ENCODE measurements at regions not wholly inside any gene's neighbourhood (a gene's known extent, or its start where the extent isn't known, plus 50 kb on each side); places are given as distances from the start of the nearest gene placed in this dataset.
"Not testable (repeated sequence)": the region's sequence is repeated elsewhere in the genome, so short reads cannot be mapped to it uniquely, and the experiment has no call there.

DNA sequence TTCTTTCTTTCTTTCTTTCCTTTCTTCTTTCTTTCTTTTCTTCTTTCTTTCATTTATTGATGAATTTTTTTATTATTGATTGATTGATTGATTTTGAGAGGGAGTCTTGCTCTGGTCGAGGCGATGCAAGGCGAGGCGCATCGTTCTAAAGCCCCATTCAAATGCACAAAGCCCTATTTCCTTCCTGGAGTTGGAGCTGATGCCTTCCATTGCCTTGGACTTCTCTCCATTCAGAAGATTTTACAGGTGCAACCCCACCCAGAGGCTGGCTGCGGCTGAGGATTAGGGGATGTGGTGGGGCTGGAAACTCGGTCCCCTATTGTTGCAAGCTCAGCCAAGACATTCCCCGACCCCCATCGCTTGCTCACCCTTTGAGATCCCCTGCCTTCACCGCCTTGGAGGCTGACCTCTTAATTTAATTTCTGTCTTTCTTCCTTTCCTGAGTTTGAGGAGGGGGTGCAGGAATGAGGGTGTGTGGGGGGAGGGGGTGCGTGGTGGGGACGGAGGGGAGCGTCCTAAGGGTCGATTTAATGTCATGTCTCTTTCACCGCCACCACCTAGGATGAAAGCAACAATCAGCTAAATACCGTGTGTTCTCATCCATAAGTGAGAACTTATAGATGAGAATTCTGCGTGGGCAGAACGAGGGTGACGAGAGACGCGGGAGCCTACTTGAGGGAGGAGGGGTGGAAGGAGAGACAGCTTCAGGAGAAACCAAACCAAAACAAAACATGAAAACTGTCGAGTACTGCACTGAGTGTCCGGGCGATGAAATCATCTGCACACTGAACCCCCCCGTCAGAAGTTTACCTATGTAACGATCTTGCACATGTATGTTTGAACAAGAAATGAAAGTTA is 3913.9 kb upstream of the OR11H1 start:
- peak; percentile 56 for DNase-seq
- intact Hi-C loops (cut with DNase I; ENCODE audit: low total_unique reads), result no loop called here
- no peaks in the 10 kb centered on the region for H3K4me1 ChIP-seq
- no peaks in the 10 kb centered on the region for H3K27me3 ChIP-seq (replicated peaks in 1 of 7)
- H3K36me3 ChIP-seq, result no peaks in the 10 kb centered on the region
- 86 to 88% (median 87%) methylated on average over 26 of the region's 26 CpGs for WGBS, 5 donors
- H3K9me3 ChIP-seq, result peaks cover 8 to 100% (median 86%) of the 10 kb centered on the region in 8 donors
- no peak overlapping the region for H3K27ac ChIP-seq
- no peak overlapping the region for H3K4me3 ChIP-seq
- TF ChIP-seq POLR2A (IDR thresholded peaks at IDR 0.05), result no peak
- no peak for TF ChIP-seq POLR2AphosphoS5 (IDR thresholded peaks at IDR 0.05)
- TF ChIP-seq, protein P1, sequence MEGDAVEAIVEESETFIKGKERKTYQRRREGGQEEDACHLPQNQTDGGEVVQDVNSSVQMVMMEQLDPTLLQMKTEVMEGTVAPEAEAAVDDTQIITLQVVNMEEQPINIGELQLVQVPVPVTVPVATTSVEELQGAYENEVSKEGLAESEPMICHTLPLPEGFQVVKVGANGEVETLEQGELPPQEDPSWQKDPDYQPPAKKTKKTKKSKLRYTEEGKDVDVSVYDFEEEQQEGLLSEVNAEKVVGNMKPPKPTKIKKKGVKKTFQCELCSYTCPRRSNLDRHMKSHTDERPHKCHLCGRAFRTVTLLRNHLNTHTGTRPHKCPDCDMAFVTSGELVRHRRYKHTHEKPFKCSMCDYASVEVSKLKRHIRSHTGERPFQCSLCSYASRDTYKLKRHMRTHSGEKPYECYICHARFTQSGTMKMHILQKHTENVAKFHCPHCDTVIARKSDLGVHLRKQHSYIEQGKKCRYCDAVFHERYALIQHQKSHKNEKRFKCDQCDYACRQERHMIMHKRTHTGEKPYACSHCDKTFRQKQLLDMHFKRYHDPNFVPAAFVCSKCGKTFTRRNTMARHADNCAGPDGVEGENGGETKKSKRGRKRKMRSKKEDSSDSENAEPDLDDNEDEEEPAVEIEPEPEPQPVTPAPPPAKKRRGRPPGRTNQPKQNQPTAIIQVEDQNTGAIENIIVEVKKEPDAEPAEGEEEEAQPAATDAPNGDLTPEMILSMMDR (IDR thresholded peaks at IDR 0.05 in 8 of 11, conservative IDR thresholded peaks at IDR 0.05 in 3 of 11), result no peak

DNA sequence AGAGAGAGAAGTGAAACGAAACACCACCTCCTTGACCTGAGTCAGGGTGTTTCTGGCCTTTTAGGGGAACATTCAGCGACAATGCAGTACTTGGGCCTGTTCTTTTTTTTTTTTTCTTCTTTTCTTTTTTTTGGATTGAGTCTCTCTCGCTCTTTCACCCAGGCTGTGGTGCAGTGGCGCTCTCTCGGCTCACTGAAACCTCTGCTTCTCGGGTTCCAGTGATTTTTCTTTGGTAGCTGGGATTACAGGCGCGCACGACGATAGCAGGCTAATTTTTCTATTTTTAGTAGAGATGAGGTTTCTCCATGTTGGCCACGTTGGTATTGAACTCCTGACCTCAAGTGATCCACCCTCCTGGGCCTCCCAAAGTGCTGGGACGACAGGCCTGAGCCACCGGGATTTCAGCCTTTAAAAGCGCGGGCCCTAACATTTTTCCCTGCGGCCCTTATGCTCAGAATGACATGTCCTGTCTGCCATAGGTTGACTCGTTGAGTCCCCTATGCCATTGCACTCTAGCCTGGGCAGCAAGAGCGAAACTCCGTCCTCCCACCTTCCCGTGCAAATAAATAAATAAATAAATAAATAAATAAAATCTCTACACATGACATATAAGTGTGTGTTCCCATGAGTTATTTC is 3913.1 kb upstream of the OR11H1 start:
- DNase-seq, result peak; percentile 21

DNA sequence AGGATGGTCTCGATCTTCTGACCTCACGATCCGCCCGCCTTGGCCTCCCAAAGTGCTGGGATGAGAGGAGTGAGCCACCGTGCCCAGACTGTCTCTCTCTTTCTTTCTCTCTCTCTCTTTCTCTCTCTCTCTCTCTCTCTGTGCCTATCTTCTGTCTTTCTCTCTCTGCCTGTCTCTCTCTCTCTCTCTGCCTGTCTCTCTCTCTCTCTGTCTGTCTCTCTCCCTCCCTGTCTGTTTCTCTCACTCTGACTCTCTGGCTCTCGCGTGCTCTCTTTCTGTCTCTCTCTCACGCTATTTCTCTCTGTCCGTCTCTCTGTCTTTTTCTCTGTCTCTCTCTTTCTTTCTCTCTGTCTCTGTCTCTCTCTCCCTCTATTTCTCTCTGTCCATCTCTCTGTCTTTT is 3911.2 kb upstream of the OR11H1 start:
- no peaks in the 10 kb centered on the region for H3K36me3 ChIP-seq
- no peak for TF ChIP-seq POLR2AphosphoS5 (IDR thresholded peaks at IDR 0.05)
- TF ChIP-seq, protein P1 (IDR thresholded peaks at IDR 0.05 in 8 of 11, conservative IDR thresholded peaks at IDR 0.05 in 3 of 11), result no peak
- TF ChIP-seq POLR2A (IDR thresholded peaks at IDR 0.05), result no peak
- DNase-seq, result peak; percentile 49
- no peak overlapping the region for H3K4me3 ChIP-seq
- H3K27me3 ChIP-seq (replicated peaks in 1 of 7), result no peaks in the 10 kb centered on the region
- no peaks in the 10 kb centered on the region for H3K4me1 ChIP-seq
- 89 to 93% (median 92%) methylated on average over 9 of the region's 9 CpGs for WGBS, 5 donors
- no peak overlapping the region for H3K27ac ChIP-seq
- intact Hi-C loops (cut with DNase I; ENCODE audit: low total_unique reads), result no loop called here
- H3K9me3 ChIP-seq, result peaks cover 6 to 100% (median 89%) of the 10 kb centered on the region in 8 donors

More for the DNA sequence above, 3913.1 kb upstream of the OR11H1 start:
- H3K4me3 ChIP-seq; H3K36me3 ChIP-seq; H3K27me3 ChIP-seq (replicated peaks in 1 of 7); H3K27ac ChIP-seq; H3K4me1 ChIP-seq; intact Hi-C loops (cut with DNase I; ENCODE audit: low total_unique reads): not testable (repeated sequence)
- peaks cover 8 to 100% (median 87%) of the 10 kb centered on the region in 8 donors for H3K9me3 ChIP-seq
- 79 to 84% (median 80%) methylated on average over 20 of the region's 20 CpGs for WGBS, 5 donors

DNA sequence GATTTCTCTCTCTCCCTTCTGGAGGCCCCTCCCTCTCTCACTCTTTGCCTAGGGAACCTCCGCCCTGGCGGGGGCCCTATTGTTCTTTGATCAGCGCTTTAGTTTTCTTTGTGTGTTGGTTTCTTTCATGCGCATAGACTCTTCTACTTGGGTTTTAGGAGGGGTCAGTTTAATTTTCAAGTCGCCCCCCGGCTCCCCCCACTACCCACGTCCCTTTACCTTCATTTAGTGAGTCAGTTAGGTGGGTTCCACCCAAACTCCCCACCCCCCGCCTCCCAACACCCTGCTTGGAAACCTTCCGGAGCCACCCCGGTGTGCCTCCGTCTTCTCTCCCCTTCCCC is 3909.7 kb upstream of the OR11H1 start:
- 52 to 69% (median 61%) methylated on average over 8 to 11 of the region's 11 CpGs for WGBS, 5 donors
- intact Hi-C loops (cut with DNase I; ENCODE audit: low total_unique reads); H3K4me1 ChIP-seq; H3K27ac ChIP-seq; H3K27me3 ChIP-seq (replicated peaks in 1 of 7); H3K36me3 ChIP-seq; DNase-seq; H3K4me3 ChIP-seq: not testable (repeated sequence)
- peaks cover 6 to 100% (median 83%) of the 10 kb centered on the region in 8 donors for H3K9me3 ChIP-seq

DNA sequence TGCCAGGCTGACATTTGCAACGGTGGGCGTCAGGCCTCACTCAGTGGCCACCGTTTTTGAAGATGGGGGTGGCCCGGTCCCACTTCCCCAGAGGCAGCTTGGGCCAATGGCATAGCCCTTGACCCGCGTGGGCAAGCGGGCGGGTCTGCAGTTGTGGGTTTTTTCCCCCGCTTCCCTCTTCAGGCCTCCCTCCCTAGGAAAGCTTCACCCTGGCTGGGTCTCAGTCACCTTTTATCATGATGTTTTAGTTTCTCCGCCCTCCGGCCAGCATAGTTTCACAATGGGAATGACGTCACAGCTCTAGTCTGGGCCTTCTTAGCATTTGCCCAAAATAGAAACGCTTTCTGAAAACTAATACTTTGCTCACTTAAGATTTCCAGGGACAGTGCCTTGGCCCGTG is 3909.3 kb upstream of the OR11H1 start:
- H3K4me1 ChIP-seq; H3K27ac ChIP-seq; H3K36me3 ChIP-seq; intact Hi-C loops (cut with DNase I; ENCODE audit: low total_unique reads); H3K4me3 ChIP-seq; H3K27me3 ChIP-seq (replicated peaks in 1 of 7): not testable (repeated sequence)
- WGBS, 5 donors, result 71 to 80% (median 74%) methylated on average over 14 of the region's 14 CpGs
- peak; percentile 54 for DNase-seq
- peaks cover 6 to 100% (median 81%) of the 10 kb centered on the region in 8 donors for H3K9me3 ChIP-seq

DNA sequence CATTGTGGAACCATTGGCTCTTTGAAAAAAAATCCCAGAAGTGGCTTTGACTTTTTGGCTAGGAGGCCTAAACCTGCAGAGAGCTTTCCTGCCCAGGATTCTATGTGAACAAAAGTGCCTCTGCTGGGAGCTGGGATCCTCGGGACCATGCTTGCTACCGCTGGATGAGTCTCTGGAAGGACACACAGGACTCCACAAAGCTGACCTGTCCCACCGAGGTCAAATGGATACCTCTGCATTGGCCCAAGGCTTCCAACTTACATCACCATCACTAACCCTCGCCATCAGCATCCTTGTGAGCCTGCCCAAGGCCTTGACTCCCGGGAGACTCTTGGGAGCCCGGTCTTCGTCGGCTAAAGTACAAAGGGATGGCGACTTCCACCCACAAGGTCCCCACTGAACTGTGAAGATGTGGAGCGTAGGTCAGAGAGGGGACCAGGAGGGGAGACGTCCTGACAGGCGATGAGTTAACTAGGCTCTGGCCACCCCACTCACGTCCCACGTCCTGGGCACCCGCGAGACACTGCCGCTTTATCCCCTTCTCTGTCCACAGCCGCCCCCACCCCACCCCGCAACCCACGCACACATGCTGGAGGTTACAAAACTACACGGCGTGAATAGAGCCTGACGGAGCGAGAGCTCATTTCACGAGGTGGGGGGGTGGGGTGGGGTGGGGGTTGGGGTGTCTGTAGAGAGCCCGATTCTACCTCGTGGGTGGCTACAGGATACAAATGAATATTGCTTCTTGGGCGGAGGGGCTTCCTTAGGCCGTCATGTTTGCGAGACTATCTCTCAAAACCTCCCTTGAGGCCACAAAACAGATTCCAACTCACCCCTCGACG is 3906.8 kb upstream of the OR11H1 start:
- H3K4me1 ChIP-seq; H3K27ac ChIP-seq; H3K27me3 ChIP-seq (replicated peaks in 1 of 7); intact Hi-C loops (cut with DNase I; ENCODE audit: low total_unique reads); H3K36me3 ChIP-seq; H3K4me3 ChIP-seq: not testable (repeated sequence)
- H3K9me3 ChIP-seq, result peaks cover 6 to 100% (median 76%) of the 10 kb centered on the region in 8 donors
- peak; percentile 63 for DNase-seq
- 80 to 88% (median 81%) methylated on average over 32 of the region's 32 CpGs for WGBS, 5 donors

DNA sequence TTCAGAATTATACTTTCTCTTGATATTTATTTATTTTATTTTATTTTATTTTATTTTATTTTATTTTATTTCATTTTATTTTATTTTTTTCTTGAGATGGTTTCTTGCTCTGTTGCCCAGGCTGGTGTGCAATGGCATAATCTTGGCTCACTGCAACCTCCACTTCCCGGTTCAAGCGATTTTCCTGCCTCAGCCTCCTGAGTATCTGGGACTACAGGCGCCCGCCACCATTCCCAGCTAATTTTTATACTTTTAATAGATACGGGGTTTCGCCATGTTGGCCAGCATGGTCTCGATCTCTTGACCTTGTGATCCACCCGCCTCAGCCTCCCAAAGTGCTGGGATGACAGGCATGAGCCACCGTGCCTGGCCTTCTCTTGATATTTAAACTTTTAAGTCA is 3905.2 kb upstream of the OR11H1 start:
- 76 to 89% (median 84%) methylated on average over 9 of the region's 9 CpGs for WGBS, 5 donors
- H3K9me3 ChIP-seq, result peaks cover 3 to 100% (median 82%) of the 10 kb centered on the region in 8 donors
- intact Hi-C loops (cut with DNase I; ENCODE audit: low total_unique reads); H3K4me1 ChIP-seq; H3K36me3 ChIP-seq; H3K27me3 ChIP-seq (replicated peaks in 1 of 7); H3K27ac ChIP-seq; H3K4me3 ChIP-seq: not testable (repeated sequence)
- DNase-seq, result peak; percentile 28

DNA sequence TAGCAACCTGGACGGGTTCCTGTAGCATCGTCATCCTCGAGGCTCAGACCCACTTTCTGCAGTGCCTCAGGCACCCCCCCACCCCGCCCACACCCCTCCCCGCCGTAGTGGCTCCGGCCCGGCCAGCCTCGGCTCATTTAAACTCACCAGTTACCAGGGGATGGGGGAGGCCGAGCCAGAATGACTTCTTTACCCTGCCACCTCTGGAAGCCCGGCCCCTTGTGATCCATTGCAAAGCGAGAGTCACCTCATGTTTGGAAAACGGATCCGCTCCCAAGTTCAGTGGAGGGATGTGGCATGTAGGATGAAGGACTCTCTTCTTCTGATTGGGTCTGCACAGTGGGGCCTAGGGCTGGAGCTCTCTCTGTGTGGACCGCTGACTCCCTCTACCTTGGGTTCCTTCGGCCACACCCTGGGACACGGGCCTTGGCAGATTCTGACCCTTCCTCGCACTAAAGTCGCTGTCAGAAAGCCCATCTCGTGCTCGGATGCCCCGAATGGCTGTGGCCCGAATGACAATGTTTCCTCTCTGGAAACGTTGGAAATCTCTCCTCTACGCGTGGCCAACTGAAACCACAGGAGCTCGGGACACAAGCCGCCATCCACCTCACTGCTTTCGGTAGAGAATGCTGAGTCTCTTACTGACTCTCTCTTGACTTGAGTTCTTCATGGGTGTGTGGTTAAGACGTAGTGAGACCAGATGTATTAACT is 3902.1 kb upstream of the OR11H1 start:
- peaks cover 11 to 100% (median 84%) of the 10 kb centered on the region in 8 donors for H3K9me3 ChIP-seq
- H3K36me3 ChIP-seq; H3K27ac ChIP-seq; H3K4me1 ChIP-seq; H3K4me3 ChIP-seq; H3K27me3 ChIP-seq (replicated peaks in 1 of 7); intact Hi-C loops (cut with DNase I; ENCODE audit: low total_unique reads): not testable (repeated sequence)
- peak; percentile 74 for DNase-seq
- 83 to 88% (median 85%) methylated on average over 30 of the region's 30 CpGs for WGBS, 5 donors
